GM12878 (cell line): ENCODE measurements at regions not wholly inside any gene's neighbourhood (a gene's known extent, or its start where the extent isn't known, plus 50 kb on each side); places are given as distances from the start of the nearest gene placed in this dataset.

Source experiments
- ATAC-seq: fragments of 200-7000 bp; cut with Tn5 transposase; 3 replicates; pipeline ENCODE4 v1.9.1; 2020; ENCODE audit warnings: mild to moderate bottlenecking, moderate library complexity
- BruUV-seq: library from RNA; stranded (reverse); fragments of 400-500 nt; replicated peaks from 2 replicates; lab custom pipeline; 2021; lab: Mats Ljungman, UMichigan
- CTCF ChIA-PET: fragments of 300-600 bp; sonication (Branson Sonifier 250); formaldehyde crosslinking; extraction: SDS; loops from one replicate; lab custom pipeline; 2021; ENCODE audit warnings: inconsistent platforms; lab: Yijun Ruan, JAX
- POLR2A ChIA-PET: fragments of 350-600 bp; formaldehyde crosslinking; extraction: SDS; loops from one replicate; lab custom pipeline; 2021; ENCODE audit warnings: inconsistent platforms; lab: Charles Lee
- RAD21 ChIA-PET: fragments of 300-600 bp; sonication (Branson Sonifier 250); formaldehyde crosslinking; loops from one replicate; lab custom pipeline; 2023; ENCODE audit warnings: antibody characterized with exemption; ENCODE audit not compliant: unreplicated experiment; lab: Charles Lee
- SMC1A ChIA-PET: fragments of 300-600 bp; sonication (Branson Sonifier 250); formaldehyde crosslinking; loops from one replicate; lab custom pipeline; 2023; ENCODE audit not compliant: unreplicated experiment, uncharacterized antibody; lab: Charles Lee
- DNase-seq: peaks from one replicate; pipeline ENCODE4 v3.0.0-alpha.2; 2011; ENCODE audit warnings: low read depth, low spot score
- FAIRE-seq: peaks from 3 replicates; lab custom pipeline; 2011; peaks lifted over from hg19 to GRCh38; lab: Jason Lieb, UNC
- H2AFZ ChIP-seq: 2 replicates; pipeline ENCODE4 v1.6.0; 2011; ENCODE audit warnings: low read depth, low read length, control low read depth; ENCODE audit not compliant: control insufficient read depth
- H3K27ac ChIP-seq: 2 replicates; pipeline ENCODE4 v1.5.1; 2011; ENCODE audit warnings: control low read depth; ENCODE audit not compliant: control insufficient read depth, insufficient read depth
- H3K27me3 ChIP-seq, 2 experiments: replicated peaks in 1 of 2; 2 replicates each; pipeline versions ENCODE4 v1.6.0 to v1.6.1; 2011; ENCODE audit warnings: low read length in 1 of 2; ENCODE audit not compliant: control insufficient read depth in 2 of 2, insufficient read depth in 2 of 2
- H3K36me3 ChIP-seq, 2 experiments: 2 replicates each; pipeline ENCODE4 v1.5.1; 2011; ENCODE audit warnings: low read length in 1 of 2; ENCODE audit not compliant: control insufficient read depth in 2 of 2, insufficient read depth in 2 of 2
- H3K4me1 ChIP-seq: 2 replicates; pipeline ENCODE4 v1.6.1; 2011; ENCODE audit warnings: mild to moderate bottlenecking, low read length, moderate library complexity, mixed read lengths; ENCODE audit not compliant: control insufficient read depth, insufficient read depth
- H3K4me2 ChIP-seq: 2 replicates; pipeline ENCODE4 v1.6.0; 2011; ENCODE audit warnings: control low read depth; ENCODE audit not compliant: control insufficient read depth, insufficient read depth
- H3K4me3 ChIP-seq: fragments of 200-600 bp; sonication (generic); 2 replicates; pipeline ENCODE4 v1.5.1; 2016
- H3K79me2 ChIP-seq: 2 replicates; pipeline ENCODE4 v1.6.0; 2011; ENCODE audit warnings: low read length; ENCODE audit not compliant: control insufficient read depth, insufficient read depth
- H3K9ac ChIP-seq: 2 replicates; pipeline ENCODE4 v1.8.0; 2011; ENCODE audit warnings: low read length, control low read depth, mixed read lengths; ENCODE audit not compliant: control insufficient read depth, insufficient read depth
- H3K9me3 ChIP-seq: replicated peaks from 3 replicates; pipeline ENCODE4 v1.5.1; 2011; ENCODE audit warnings: mild to moderate bottlenecking, low read length; ENCODE audit not compliant: control insufficient read depth, insufficient read depth
- H4K20me1 ChIP-seq: 2 replicates; pipeline ENCODE4 v1.6.0; 2011; ENCODE audit not compliant: control insufficient read depth, insufficient read depth
- E2F8 ChIP-seq: fragments of 450-650 bp; IDR thresholded peaks from 2 replicates; pipeline ENCODE4 v1.6.1; 2018; ENCODE audit warnings: mild to moderate bottlenecking, low read depth, moderate library complexity; ENCODE audit not compliant: partially characterized antibody
- STAT3 ChIP-seq: IDR thresholded peaks from 2 replicates; pipeline ENCODE4 v1.6.1; 2011; ENCODE audit warnings: low read depth, low read length, improper control_type of control experiment
- ZBTB4 ChIP-seq: fragments of 450-650 bp; formaldehyde crosslinking; IDR thresholded peaks from 2 replicates; pipeline ENCODE4 v1.4.0; 2022; ENCODE audit warnings: mild to moderate bottlenecking, moderate library complexity
- ZBTB40 ChIP-seq: fragments of 450-650 bp; IDR thresholded peaks from 2 replicates; pipeline ENCODE4 v1.6.1; 2016; ENCODE audit warnings: mild to moderate bottlenecking, moderate library complexity, borderline replicate concordance
- ZZZ3 ChIP-seq: IDR thresholded peaks from 2 replicates; pipeline ENCODE4 v1.6.1; 2011; ENCODE audit warnings: low read depth; ENCODE audit not compliant: control insufficient read depth, insufficient read length
- WGBS: methylation state at CpG from one replicate; pipeline ENCODE4 v1.1.6; 2016; ENCODE audit warnings: low lambda C conversion rate; ENCODE audit not compliant: insufficient replicate concordance, insufficient coverage; ENCODE audit errors: missing lambda C conversion rate; 5-methylcytosine and 5-hydroxymethylcytosine counted together
- in situ Hi-C: fragments of 300-500 bp; cut with MboI; formaldehyde crosslinking; loops from 9 replicates; pipeline ENCODE4 v1.14.3; 2018; ENCODE audit warnings: mixed read lengths
- intact Hi-C: fragments of 100-400 bp; cut with micrococcal nuclease; formaldehyde crosslinking; loops from one replicate; pipeline ENCODE4 v1.14.2; 2022; ENCODE audit not compliant: unreplicated experiment

- H3K27me3 ChIP-seq: no peaks in the 10 kb centered on the region
- ATAC-seq (no peak), DNase-seq (no peak), FAIRE-seq (no peak)
- no peak overlapping the region for H3K4me3 ChIP-seq
- H3K27ac ChIP-seq: no peak overlapping the region
- TF ChIP-seq ZBTB40: no peak
- H3K79me2 ChIP-seq: no peaks in the 10 kb centered on the region
- H3K4me2 ChIP-seq: no peak overlapping the region
- BruUV-seq: no TSS peak
- ChIA-PET CTCF (interaction anchor here (1.5 kb wide), 1 partner anchor 30 kb away, joined by 3 read pairs; no protein-coding TSS in a partner anchor), POLR2A (no interaction called here), RAD21 (no interaction called here), SMC1A (no interaction called here)
- H3K36me3 ChIP-seq: no peaks in the 10 kb centered on the region
- no peak overlapping the region for H3K9ac ChIP-seq
- no peaks in the 10 kb centered on the region for H3K9me3 ChIP-seq
- H4K20me1 ChIP-seq: no peaks in the 10 kb centered on the region
- intact Hi-C loops (no loop called here), in situ Hi-C loops (no loop called here)
- no peak overlapping the region for H2AFZ ChIP-seq
- H3K4me1 ChIP-seq: no peaks in the 10 kb centered on the region
These were observed 53.4 kb downstream of the PTCHD4 start for GRCh38 chr6:48057601-48058000.

- WGBS: 3% methylated on average over 2 of the region's 2 CpGs
- ChIA-PET POLR2A (interaction anchor here (1.1 kb wide), 1 partner anchor 13 kb away, joined by 3 read pairs; no protein-coding TSS in a partner anchor), RAD21 (no interaction called here), CTCF (interaction anchor here (0.7 kb wide), 1 partner anchor 505 kb away, joined by 3 read pairs; no protein-coding TSS in a partner anchor), SMC1A (interaction anchor here (0.6 kb wide), 1 partner anchor 846 kb away, joined by 3 read pairs; no protein-coding TSS in a partner anchor)
- Histone ChIP-seq H3K36me3 (no peaks in the 10 kb centered on the region), H2AFZ (no peak overlapping the region), H3K4me1 (no peaks in the 10 kb centered on the region), H3K4me2 (no peak overlapping the region), H3K9ac (no peak overlapping the region), H3K9me3 (no peaks in the 10 kb centered on the region), H3K4me3 (no peak overlapping the region), H3K27ac (no peak overlapping the region), H4K20me1 (no peaks in the 10 kb centered on the region), H3K79me2 (no peaks in the 10 kb centered on the region), H3K27me3 (no peaks in the 10 kb centered on the region)
- ATAC-seq (no peak), DNase-seq (no peak), FAIRE-seq (no peak)
- in situ Hi-C loops: no loop called here
- BruUV-seq: no TSS peak
- intact Hi-C loops: no loop called here
- TF ChIP-seq STAT3 (no peak), ZBTB4 (CRISPR knock-in tag) (no peak), E2F8 (no peak), ZZZ3 (no peak)
These were observed 62.4 kb downstream of the PTCHD4 start for GRCh38 chr6:48048451-48049146.
